A673 (cell line): ENCODE measurements at regions not wholly inside any gene's neighbourhood (a gene's known extent, or its start where the extent isn't known, plus 50 kb on each side); places are given as distances from the start of the nearest gene placed in this dataset.

Experiments used
- BruUV-seq: library from RNA; stranded (reverse); fragments of 400-500 nt; replicated peaks from 2 replicates; lab custom pipeline; 2021; lab: Mats Ljungman, UMichigan
- CTCF ChIA-PET: fragments of 300-600 bp; sonication (Branson Sonifier 250); formaldehyde crosslinking; loops from one replicate; lab custom pipeline; 2022; ENCODE audit warnings: antibody characterized with exemption; lab: Charles Lee
- POLR2A ChIA-PET: fragments of 300-600 bp; sonication (Branson Sonifier 250); formaldehyde crosslinking; loops from one replicate; lab custom pipeline; 2022; ENCODE audit warnings: antibody characterized with exemption; ENCODE audit not compliant: low non-redundant PET; lab: Charles Lee
- DNase-seq: peaks from one replicate; pipeline ENCODE4 v3.0.0-alpha.2; 2015; ENCODE audit warnings: low spot score
- H3K27ac ChIP-seq: fragments of 200-600 bp; sonication (generic); 2 replicates; pipeline ENCODE4 v1.5.1; 2016; ENCODE audit warnings: mixed run types, low read depth, mild to moderate bottlenecking, mixed read lengths, antibody characterized with exemption, low read length; ENCODE audit not compliant: poor library complexity, severe bottlenecking
- H3K27me3 ChIP-seq: fragments of 200-600 bp; sonication (generic); replicated peaks from 2 replicates; pipeline ENCODE4 v1.6.1; 2017; ENCODE audit warnings: mixed run types, low read depth, mild to moderate bottlenecking, mixed read lengths, antibody characterized with exemption, low read length; ENCODE audit not compliant: insufficient read depth, poor library complexity
- H3K36me3 ChIP-seq: fragments of 200-600 bp; sonication (generic); 2 replicates; pipeline ENCODE4 v1.6.1; 2016; ENCODE audit warnings: mixed run types, mild to moderate bottlenecking, mixed read lengths, antibody characterized with exemption, low read length; ENCODE audit not compliant: insufficient read depth, poor library complexity, severe bottlenecking
- H3K4me1 ChIP-seq: fragments of 200-600 bp; sonication (generic); 2 replicates; pipeline ENCODE4 v1.6.1; 2017; ENCODE audit warnings: mixed run types, mild to moderate bottlenecking, mixed read lengths, antibody characterized with exemption, low read length; ENCODE audit not compliant: insufficient read depth, poor library complexity, severe bottlenecking
- H3K4me3 ChIP-seq: fragments of 200-600 bp; sonication (generic); 2 replicates; pipeline ENCODE4 v1.5.1; 2016; ENCODE audit warnings: low read depth, mixed run types, mild to moderate bottlenecking, mixed read lengths, low read length; ENCODE audit not compliant: poor library complexity, severe bottlenecking
- H3K9me3 ChIP-seq: fragments of 200-600 bp; sonication (generic); 2 replicates; pipeline ENCODE4 v1.6.1; 2016; ENCODE audit warnings: mixed run types, low read depth, mild to moderate bottlenecking, mixed read lengths, antibody characterized with exemption, low read length; ENCODE audit not compliant: poor library complexity, severe bottlenecking
- CTCF ChIP-seq: fragments of 300-800, 200-600 bp; sonication (generic); conservative IDR thresholded peaks from 2 replicates; pipeline ENCODE4 v1.5.1; 2017; ENCODE audit warnings: low read depth, mild to moderate bottlenecking, antibody characterized with exemption, low read length, moderate library complexity, mixed read lengths
- EZH2 ChIP-seq: fragments of 200-600 bp; sonication (generic); IDR thresholded peaks from 2 replicates; pipeline ENCODE4 v1.6.1; 2017; ENCODE audit warnings: borderline replicate concordance, low read depth, mild to moderate bottlenecking, mixed read lengths, antibody characterized with exemption, low read length; ENCODE audit not compliant: poor library complexity, severe bottlenecking
- intact Hi-C: fragments of 100-400 bp; cut with micrococcal nuclease; formaldehyde crosslinking; loops from one replicate; pipeline ENCODE4 v1.10.0; 2022; ENCODE audit not compliant: unreplicated experiment

- intact Hi-C loops = no loop called here
- no peak overlapping the region for H3K27ac ChIP-seq
- TF ChIP-seq CTCF (no peak), EZH2 (no peak)
- ChIA-PET CTCF (no interaction called here), POLR2A (no interaction called here)
- BruUV-seq = no TSS peak
- H3K36me3 ChIP-seq = no peaks in the 10 kb centered on the region
- no peak overlapping the region for H3K4me3 ChIP-seq
- no peaks in the 10 kb centered on the region for H3K9me3 ChIP-seq
- H3K4me1 ChIP-seq = no peaks in the 10 kb centered on the region
- no peak for DNase-seq
- H3K27me3 ChIP-seq = no peaks in the 10 kb centered on the region
These were observed 492.7 kb upstream of the CLINT1 start for GRCh38 chr5:158351485-158352125.

GRCh38 chr5:158349987-158350386 is 491.0 kb upstream of the CLINT1 start:
- BruUV-seq = no TSS peak
- H3K4me1 ChIP-seq = no peaks in the 10 kb centered on the region
- TF ChIP-seq CTCF (no peak), EZH2 (no peak)
- H3K9me3 ChIP-seq = no peaks in the 10 kb centered on the region
- H3K4me3 ChIP-seq = no peak overlapping the region
- POLR2A ChIA-PET = no interaction called here
- H3K27ac ChIP-seq = no peak overlapping the region
- no peaks in the 10 kb centered on the region for H3K36me3 ChIP-seq
- CTCF ChIA-PET = no interaction called here
- DNase-seq = no peak
- intact Hi-C loops = no loop called here
- no peaks in the 10 kb centered on the region for H3K27me3 ChIP-seq

GRCh38 chr5:158344376-158344775 is 485.4 kb upstream of the CLINT1 start:
- H3K27me3 ChIP-seq = no peaks in the 10 kb centered on the region
- H3K27ac ChIP-seq = no peak overlapping the region
- CTCF ChIA-PET = no interaction called here
- H3K4me3 ChIP-seq = no peak overlapping the region
- H3K9me3 ChIP-seq = no peaks in the 10 kb centered on the region
- no peaks in the 10 kb centered on the region for H3K4me1 ChIP-seq
- no TSS peak for BruUV-seq
- DNase-seq = no peak
- POLR2A ChIA-PET = no interaction called here
- intact Hi-C loops = no loop called here
- TF ChIP-seq EZH2 = no peak
- TF ChIP-seq CTCF = no peak
- H3K36me3 ChIP-seq = no peaks in the 10 kb centered on the region
